Neural progenitor cell (in vitro differentiated cells): ENCODE measurements at regions not wholly inside any gene's neighbourhood (a gene's known extent, or its start where the extent isn't known, plus 50 kb on each side); places are given as distances from the start of the nearest gene placed in this dataset.

Experiments
- DNase-seq: peaks from one replicate; pipeline ENCODE4 v3.0.0-alpha.2; 2016; ENCODE audit warnings: low spot score
- H2AFZ ChIP-seq: fragments of 200-600 bp; sonication (generic); replicated peaks from 2 replicates; pipeline ENCODE4 v1.6.1; 2016; ENCODE audit warnings: antibody characterized with exemption
- H3F3A ChIP-seq: fragments of 200-600 bp; sonication (generic); 2 replicates; pipeline ENCODE4 v1.6.1; 2016; ENCODE audit warnings: antibody characterized with exemption, low read depth
- H3K27ac ChIP-seq: fragments of 200-600 bp; sonication (generic); 2 replicates; pipeline ENCODE4 v1.5.1; 2016; ENCODE audit warnings: mild to moderate bottlenecking
- H3K27me3 ChIP-seq: fragments of 200-600 bp; sonication (generic); 2 replicates; pipeline ENCODE4 v1.6.1; 2016; ENCODE audit warnings: mild to moderate bottlenecking, moderate library complexity
- H3K36me3 ChIP-seq: fragments of 200-600 bp; sonication (generic); 2 replicates; pipeline ENCODE4 v1.5.1; 2016
- H3K4me1 ChIP-seq: fragments of 200-600 bp; sonication (generic); 2 replicates; pipeline ENCODE4 v1.6.1; 2016; ENCODE audit warnings: mixed run types
- H3K4me2 ChIP-seq: fragments of 200-600 bp; sonication (generic); 2 replicates; pipeline ENCODE4 v1.6.1; 2016
- H3K4me3 ChIP-seq: fragments of 200-600 bp; sonication (generic); 2 replicates; pipeline ENCODE4 v1.5.1; 2016
- H3K79me2 ChIP-seq: fragments of 200-600 bp; sonication (generic); 2 replicates; pipeline ENCODE4 v1.6.1; 2016; ENCODE audit warnings: low read depth
- H3K9ac ChIP-seq: fragments of 200-600 bp; sonication (generic); 2 replicates; pipeline ENCODE4 v1.6.1; 2016
- H3K9me3 ChIP-seq: fragments of 200-600 bp; sonication (generic); 2 replicates; pipeline ENCODE4 v1.5.1; 2016; ENCODE audit warnings: low read depth
- H4K20me1 ChIP-seq: fragments of 200-600 bp; sonication (generic); 2 replicates; pipeline ENCODE4 v1.6.1; 2016; ENCODE audit warnings: low read depth
- H3K27ac Mint-ChIP-seq: 3 replicates; pipeline ENCODE4 v1.8.0; 2021; ENCODE audit warnings: mixed read lengths
- H3K27me3 Mint-ChIP-seq: 2 replicates; pipeline ENCODE4 v1.8.0; 2022; ENCODE audit warnings: low read depth, mild to moderate bottlenecking, inconsistent platforms, moderate library complexity, mixed read lengths; ENCODE audit not compliant: insufficient read depth
- H3K36me3 Mint-ChIP-seq: 3 replicates; pipeline ENCODE4 v1.8.0; 2021; ENCODE audit warnings: mixed read lengths
- H3K4me1 Mint-ChIP-seq: 3 replicates; pipeline ENCODE4 v1.8.0; 2021; ENCODE audit warnings: mixed read lengths
- H3K4me3 Mint-ChIP-seq: 3 replicates; pipeline ENCODE4 v1.8.0; 2021; ENCODE audit warnings: mild to moderate bottlenecking, moderate library complexity, mixed read lengths
- H3K9me3 Mint-ChIP-seq: 3 replicates; pipeline ENCODE4 v1.8.0; 2020; ENCODE audit warnings: mixed read lengths
- EZH2 ChIP-seq: fragments of 200-600 bp; sonication (generic); IDR thresholded peaks from 2 replicates; pipeline ENCODE4 v1.6.1; 2017; ENCODE audit warnings: antibody characterized with exemption, mild to moderate bottlenecking, moderate library complexity
- EZH2phosphoT487 ChIP-seq: fragments of 200-600 bp; sonication (generic); IDR thresholded peaks from 2 replicates; pipeline ENCODE4 v1.6.1; 2017; ENCODE audit warnings: antibody characterized with exemption
- TF ChIP-seq, protein P1 (sequence below): fragments of 200-600 bp; sonication (generic); IDR thresholded peaks from 2 replicates; pipeline ENCODE4 v1.5.1; 2017; ENCODE audit warnings: antibody characterized with exemption, mild to moderate bottlenecking

DNA sequence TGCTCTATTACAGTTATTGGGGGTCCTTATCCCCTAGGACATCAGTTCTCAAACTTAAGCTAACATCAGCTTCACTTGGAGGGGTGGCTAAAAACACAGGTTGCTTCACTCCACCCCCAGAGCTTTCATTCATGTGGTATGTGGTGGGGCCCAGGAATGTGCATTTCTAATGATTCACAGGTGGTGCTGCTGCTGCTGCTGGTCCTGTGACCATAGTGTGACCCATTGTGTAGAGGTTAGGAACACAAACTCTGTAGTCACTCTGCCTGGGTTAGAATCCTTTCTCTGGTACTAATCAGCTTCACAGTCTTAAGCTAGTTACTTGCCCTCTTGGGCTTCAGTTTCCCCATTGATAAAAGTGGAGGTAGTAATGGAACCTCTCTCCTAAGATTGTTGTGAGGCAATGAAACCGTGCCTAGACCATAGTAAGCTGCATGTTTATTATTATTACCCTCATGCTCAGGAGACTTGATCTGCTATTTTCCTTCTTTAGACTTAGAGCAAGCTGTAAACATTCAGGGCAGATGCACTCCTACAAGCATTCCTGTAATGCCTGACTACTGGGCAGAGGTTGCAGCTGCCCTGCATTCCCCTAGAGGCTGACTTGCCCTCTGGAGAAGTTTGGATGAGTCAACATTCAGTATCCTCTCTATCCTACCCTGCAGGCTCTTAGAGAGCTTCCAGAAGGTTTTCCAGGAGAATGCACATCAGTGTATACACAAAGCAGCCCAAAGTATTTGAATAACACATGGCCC is 94.1 kb upstream of the ACSL4 start:
- TF ChIP-seq EZH2 (no peak), EZH2phosphoT487 (no peak)
- TF ChIP-seq, protein P1, sequence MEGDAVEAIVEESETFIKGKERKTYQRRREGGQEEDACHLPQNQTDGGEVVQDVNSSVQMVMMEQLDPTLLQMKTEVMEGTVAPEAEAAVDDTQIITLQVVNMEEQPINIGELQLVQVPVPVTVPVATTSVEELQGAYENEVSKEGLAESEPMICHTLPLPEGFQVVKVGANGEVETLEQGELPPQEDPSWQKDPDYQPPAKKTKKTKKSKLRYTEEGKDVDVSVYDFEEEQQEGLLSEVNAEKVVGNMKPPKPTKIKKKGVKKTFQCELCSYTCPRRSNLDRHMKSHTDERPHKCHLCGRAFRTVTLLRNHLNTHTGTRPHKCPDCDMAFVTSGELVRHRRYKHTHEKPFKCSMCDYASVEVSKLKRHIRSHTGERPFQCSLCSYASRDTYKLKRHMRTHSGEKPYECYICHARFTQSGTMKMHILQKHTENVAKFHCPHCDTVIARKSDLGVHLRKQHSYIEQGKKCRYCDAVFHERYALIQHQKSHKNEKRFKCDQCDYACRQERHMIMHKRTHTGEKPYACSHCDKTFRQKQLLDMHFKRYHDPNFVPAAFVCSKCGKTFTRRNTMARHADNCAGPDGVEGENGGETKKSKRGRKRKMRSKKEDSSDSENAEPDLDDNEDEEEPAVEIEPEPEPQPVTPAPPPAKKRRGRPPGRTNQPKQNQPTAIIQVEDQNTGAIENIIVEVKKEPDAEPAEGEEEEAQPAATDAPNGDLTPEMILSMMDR = no peak

DNA sequence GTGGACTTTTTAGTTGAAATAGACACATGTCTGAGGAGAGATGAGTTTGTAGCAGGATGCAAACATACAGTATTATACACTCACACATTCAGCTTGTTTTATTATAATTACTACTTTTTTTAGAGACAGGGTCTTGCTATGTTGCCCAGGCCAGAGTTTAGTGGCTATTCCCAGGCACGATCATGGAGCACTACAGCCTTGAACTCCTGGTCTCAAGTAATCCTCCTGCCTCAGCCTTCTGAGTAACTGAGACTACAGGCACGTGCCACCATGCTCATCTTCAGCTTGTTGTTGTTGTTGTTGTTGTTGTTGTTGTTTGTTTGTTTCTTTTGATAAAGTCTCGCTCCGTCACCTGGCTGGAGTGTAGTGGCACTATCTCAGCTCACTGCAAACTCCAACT is 94.7 kb upstream of the ACSL4 start:
- H3K9me3 ChIP-seq = no peaks in the 10 kb centered on the region
- no peak overlapping the region for H3K27ac Mint-ChIP-seq
- TF ChIP-seq, protein P1 = no peak
- no peak for TF ChIP-seq EZH2
- no peak for TF ChIP-seq EZH2phosphoT487

More for the DNA sequence above, 94.1 kb upstream of the ACSL4 start:
- peak overlapping the region; percentile 72 for H3K27ac Mint-ChIP-seq
- no peaks in the 10 kb centered on the region for H3K36me3 ChIP-seq
- no peak overlapping the region for H2AFZ ChIP-seq
- H3K4me3 ChIP-seq = no peak overlapping the region
- no peaks in the 10 kb centered on the region for H4K20me1 ChIP-seq
- no peak overlapping the region for H3K27ac ChIP-seq
- H3F3A ChIP-seq = no peaks in the 10 kb centered on the region
- H3K36me3 Mint-ChIP-seq = no peaks in the 10 kb centered on the region
- no peak overlapping the region for H3K4me2 ChIP-seq
- peaks cover 32% of the 10 kb centered on the region for H3K4me1 Mint-ChIP-seq
- H3K4me3 Mint-ChIP-seq = no peak overlapping the region
- H3K9me3 ChIP-seq = no peaks in the 10 kb centered on the region
- no peaks in the 10 kb centered on the region for H3K27me3 ChIP-seq
- no peak overlapping the region for H3K9ac ChIP-seq
- H3K27me3 Mint-ChIP-seq = peaks cover 2% of the 10 kb centered on the region
- DNase-seq = no peak
- no peaks in the 10 kb centered on the region for H3K79me2 ChIP-seq
- H3K9me3 Mint-ChIP-seq = no peaks in the 10 kb centered on the region
- H3K4me1 ChIP-seq = peaks cover 9% of the 10 kb centered on the region

DNA sequence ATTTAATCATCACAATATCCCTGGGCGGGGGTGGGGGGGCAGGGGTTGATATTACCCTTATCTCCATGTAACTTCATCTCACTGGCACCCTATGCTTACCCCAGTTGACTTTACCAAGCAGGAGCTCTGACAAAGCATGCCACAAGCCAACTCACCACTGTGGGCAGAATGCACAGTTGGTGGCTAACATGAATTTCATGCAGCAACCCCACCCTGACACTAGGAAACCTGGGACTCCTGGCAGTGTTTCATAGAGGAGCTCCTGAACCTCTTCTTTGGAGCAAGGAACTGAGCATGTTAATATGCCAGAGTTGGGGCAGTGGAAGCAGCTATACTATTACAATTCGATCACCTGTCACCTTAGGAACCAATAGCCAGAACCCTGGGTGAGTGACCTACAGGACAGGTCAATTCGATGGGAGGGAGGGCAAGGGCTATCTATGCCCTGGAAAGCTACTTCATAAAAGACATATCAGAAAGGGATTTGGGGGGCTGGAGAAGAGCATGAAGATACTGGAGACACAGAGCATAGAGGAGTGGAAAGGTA is 97.2 kb upstream of the ACSL4 start:
- H3F3A ChIP-seq = no peaks in the 10 kb centered on the region
- no peaks in the 10 kb centered on the region for H3K79me2 ChIP-seq
- no peaks in the 10 kb centered on the region for H3K4me1 ChIP-seq
- no peak overlapping the region for H3K27ac ChIP-seq
- DNase-seq = no peak
- Mint-ChIP-seq H3K4me3 (no peak overlapping the region), H3K9me3 (peaks cover 2% of the 10 kb centered on the region), H3K36me3 (no peaks in the 10 kb centered on the region), H3K4me1 (peaks cover 8% of the 10 kb centered on the region), H3K27ac (no peak overlapping the region), H3K27me3 (peaks cover 2% of the 10 kb centered on the region)
- no peak overlapping the region for H3K4me3 ChIP-seq
- H3K36me3 ChIP-seq = no peaks in the 10 kb centered on the region
- no peak overlapping the region for H2AFZ ChIP-seq
- TF ChIP-seq EZH2 = no peak
- TF ChIP-seq, protein P1 = no peak
- TF ChIP-seq EZH2phosphoT487 = no peak
- H3K9ac ChIP-seq = no peak overlapping the region
- no peaks in the 10 kb centered on the region for H4K20me1 ChIP-seq
- H3K4me2 ChIP-seq = no peak overlapping the region
- no peaks in the 10 kb centered on the region for H3K9me3 ChIP-seq
- no peaks in the 10 kb centered on the region for H3K27me3 ChIP-seq

More for the DNA sequence above, 94.7 kb upstream of the ACSL4 start:
- no peak overlapping the region for H3K27ac ChIP-seq
- H3K79me2 ChIP-seq = no peaks in the 10 kb centered on the region
- H3K4me1 Mint-ChIP-seq = peaks cover 26% of the 10 kb centered on the region
- H3K36me3 Mint-ChIP-seq = no peaks in the 10 kb centered on the region
- H3K4me3 Mint-ChIP-seq = no peak overlapping the region
- peaks cover 8% of the 10 kb centered on the region for H3K4me1 ChIP-seq
- H3K4me3 ChIP-seq = no peak overlapping the region
- no peaks in the 10 kb centered on the region for H3K36me3 ChIP-seq
- peaks cover 2% of the 10 kb centered on the region for H3K27me3 Mint-ChIP-seq
- H3K4me2 ChIP-seq = no peak overlapping the region
- no peak overlapping the region for H3K9ac ChIP-seq
- H2AFZ ChIP-seq = no peak overlapping the region
- no peak for DNase-seq
- peaks cover 2% of the 10 kb centered on the region for H3K9me3 Mint-ChIP-seq
- no peaks in the 10 kb centered on the region for H4K20me1 ChIP-seq
- H3F3A ChIP-seq = no peaks in the 10 kb centered on the region
- no peaks in the 10 kb centered on the region for H3K27me3 ChIP-seq
